ENCODE measurements at regions not wholly inside any gene's neighbourhood (a gene's known extent, or its start where the extent isn't known, plus 50 kb on each side); places are given as distances from the start of the nearest gene placed in this dataset.

- no peak for TF ChIP-seq ZNF274 (IDR thresholded peaks at IDR 0.05; ENCODE audit: low read depth, low read length)
- no peak for TF ChIP-seq YY1 (IDR thresholded peaks at IDR 0.05; ENCODE audit: insufficient read depth, insufficient read length)
These were observed 129.9 kb upstream of the RIPOR2 start for GRCh38 chr6:25065666-25066065.
